ENCODE measurements at regions not wholly inside any gene's neighbourhood (a gene's known extent, or its start where the extent isn't known, plus 50 kb on each side); places are given as distances from the start of the nearest gene placed in this dataset.
"Not testable (repeated sequence)": the region's sequence is repeated elsewhere in the genome, so short reads cannot be mapped to it uniquely, and the experiment has no call there.

GRCh38 chr17:43315858-43316521 is 82.2 kb upstream of the RNU2-1 start:
- no peak for DNase-seq (ENCODE audit: low read depth in 2 of 2)

- no peak for DNase-seq (ENCODE audit: low read depth in 2 of 2)
Measured at GRCh38 chr17:43315369-43315768, 81.6 kb upstream of the RNU2-1 start.

- DNase-seq (ENCODE audit: low read depth in 2 of 2): no peak
Measured at GRCh38 chr17:43314611-43315011, 80.8 kb upstream of the RNU2-1 start.

GRCh38 chr17:43312011-43312410 is 78.2 kb upstream of the RNU2-1 start:
- no peak for DNase-seq (ENCODE audit: low read depth in 2 of 2)

GRCh38 chr17:43309505-43310332 is 75.9 kb upstream of the RNU2-1 start:
- no peak for DNase-seq (ENCODE audit: low read depth in 2 of 2)

GRCh38 chr17:43308999-43309398 is 75.2 kb upstream of the RNU2-1 start:
- DNase-seq (ENCODE audit: low read depth in 2 of 2): no peak

GRCh38 chr17:43304792-43305191 is 71.0 kb upstream of the RNU2-1 start:
- DNase-seq (ENCODE audit: low read depth in 2 of 2): not testable (repeated sequence)

GRCh38 chr17:43303049-43303448 is 69.3 kb upstream of the RNU2-1 start:
- DNase-seq (ENCODE audit: low read depth in 2 of 2): not testable (repeated sequence)

- DNase-seq (ENCODE audit: low read depth in 2 of 2): not testable (repeated sequence)
Measured at GRCh38 chr17:43299300-43300076, 65.7 kb upstream of the RNU2-1 start.

GRCh38 chr17:43289670-43290069 is 55.9 kb upstream of the RNU2-1 start:
- not testable (repeated sequence) for DNase-seq (ENCODE audit: low read depth in 2 of 2)

- not testable (repeated sequence) for DNase-seq (ENCODE audit: low read depth in 2 of 2)
Measured at GRCh38 chr17:43283606-43284005, 49.8 kb upstream of the RNU2-1 start.
